ENCODE measurements at regions not wholly inside any gene's neighbourhood (a gene's known extent, or its start where the extent isn't known, plus 50 kb on each side); places are given as distances from the start of the nearest gene placed in this dataset.
"Not testable (repeated sequence)": the region's sequence is repeated elsewhere in the genome, so short reads cannot be mapped to it uniquely, and the experiment has no call there.

GRCh38 chr5:15383469-15383868 lies 116.5 kb upstream of the FBXL7 start:
- no peak for DNase-seq

DNA sequence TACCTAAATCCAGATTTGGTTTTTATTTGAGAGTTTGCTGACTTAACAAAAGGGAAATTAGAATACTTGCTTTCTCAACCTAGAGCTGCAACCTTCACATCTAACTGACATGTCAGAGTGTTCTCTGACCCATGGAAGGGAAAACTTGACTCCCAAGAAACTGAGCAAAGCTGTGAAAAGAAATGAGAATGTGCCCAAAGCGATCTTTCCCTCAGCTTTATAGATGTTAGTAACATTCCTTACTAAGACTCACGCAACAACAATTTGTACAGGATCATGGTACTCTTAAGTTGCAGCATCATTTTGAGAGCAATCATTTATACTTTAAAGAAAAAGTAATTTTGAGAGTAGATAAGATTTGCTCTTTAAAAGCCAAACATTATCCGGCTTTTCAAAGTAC lies 117.0 kb upstream of the FBXL7 start:
- no peak for DNase-seq

GRCh38 chr5:15377573-15378340 lies 122.2 kb upstream of the FBXL7 start:
- DNase-seq, result no peak

DNA sequence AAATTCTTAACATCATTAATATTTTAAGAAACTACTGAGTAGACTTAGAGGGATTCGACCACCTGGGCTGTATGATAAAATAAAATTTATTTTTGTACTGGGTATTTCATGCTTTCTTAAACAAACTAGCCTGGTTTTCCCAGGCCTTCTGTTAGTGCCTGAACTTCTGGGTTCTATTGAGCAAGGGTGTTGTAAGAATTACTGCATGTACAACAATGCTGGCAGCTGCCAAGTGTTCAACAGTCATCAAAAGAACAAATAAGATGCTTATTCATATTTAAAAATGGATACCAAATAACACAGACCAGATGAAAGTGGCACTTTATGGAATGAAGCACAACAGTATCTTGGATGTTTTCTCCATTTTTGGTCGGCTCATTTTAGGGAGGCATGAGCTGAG lies 123.2 kb upstream of the FBXL7 start:
- no peak for DNase-seq

DNA sequence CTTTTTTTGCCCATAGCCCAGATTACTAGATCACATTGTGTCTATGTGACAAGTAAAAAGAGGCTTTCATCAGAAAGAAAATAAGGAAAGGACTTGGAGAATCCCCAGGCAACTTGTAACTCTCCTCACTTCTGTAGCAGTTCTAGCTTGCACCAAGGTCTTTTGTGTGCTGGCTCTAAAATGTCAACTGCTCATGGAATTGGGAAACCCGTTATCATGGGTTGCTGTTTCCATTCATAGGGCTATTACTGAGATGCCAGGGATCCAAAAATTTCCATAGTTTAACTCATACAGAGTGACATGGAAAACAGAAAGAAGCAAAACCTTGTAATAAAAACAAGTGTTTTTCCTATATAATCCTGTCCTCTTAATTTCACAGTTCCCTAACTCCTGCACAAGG lies 123.9 kb upstream of the FBXL7 start:
- DNase-seq, result no peak

DNA sequence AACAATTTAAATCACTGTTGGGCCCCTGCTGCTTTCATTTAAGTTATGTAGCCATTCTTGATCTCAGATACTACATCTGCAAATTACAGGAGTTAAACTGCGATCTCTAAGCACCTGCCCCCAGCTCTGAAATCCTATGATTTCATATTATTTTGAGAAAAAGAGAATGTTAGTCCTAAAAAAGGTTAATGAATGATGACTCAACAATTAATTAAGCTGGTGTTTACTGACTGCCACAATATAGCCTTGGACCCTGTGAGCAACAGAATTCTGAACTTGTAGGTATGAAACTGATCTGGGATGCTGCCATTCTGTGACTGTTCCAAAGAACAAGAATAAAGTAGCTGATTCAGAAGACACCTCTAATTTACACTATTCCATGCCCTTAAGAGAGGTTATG lies 124.4 kb upstream of the FBXL7 start:
- no peak for DNase-seq

- no peak for DNase-seq
Observed at GRCh38 chr5:15374886-15375285, 125.1 kb upstream of the FBXL7 start.

GRCh38 chr5:15373151-15373550 lies 126.8 kb upstream of the FBXL7 start:
- no peak for DNase-seq

DNA sequence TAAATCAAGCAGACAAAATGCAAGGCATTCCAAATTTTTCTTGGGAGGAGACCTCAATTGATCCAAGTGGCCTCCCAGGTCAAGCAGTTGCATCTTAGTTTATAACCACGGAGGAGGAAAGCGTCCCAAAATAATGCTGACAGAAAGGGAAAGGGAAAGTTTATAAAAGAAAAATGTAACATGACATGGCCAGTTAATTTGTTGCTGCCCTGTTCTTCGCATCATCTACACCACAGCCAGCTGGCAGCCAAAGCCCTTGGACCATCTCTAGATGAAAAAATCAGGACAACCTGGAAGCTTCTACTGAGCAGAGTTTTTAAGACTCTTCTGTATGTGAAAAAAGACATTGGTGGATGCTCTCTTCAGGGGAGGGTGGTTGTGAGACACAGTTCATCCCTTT lies 128.8 kb upstream of the FBXL7 start:
- no peak for DNase-seq

GRCh38 chr5:15368835-15369234 lies 131.1 kb upstream of the FBXL7 start:
- no peak for DNase-seq

DNA sequence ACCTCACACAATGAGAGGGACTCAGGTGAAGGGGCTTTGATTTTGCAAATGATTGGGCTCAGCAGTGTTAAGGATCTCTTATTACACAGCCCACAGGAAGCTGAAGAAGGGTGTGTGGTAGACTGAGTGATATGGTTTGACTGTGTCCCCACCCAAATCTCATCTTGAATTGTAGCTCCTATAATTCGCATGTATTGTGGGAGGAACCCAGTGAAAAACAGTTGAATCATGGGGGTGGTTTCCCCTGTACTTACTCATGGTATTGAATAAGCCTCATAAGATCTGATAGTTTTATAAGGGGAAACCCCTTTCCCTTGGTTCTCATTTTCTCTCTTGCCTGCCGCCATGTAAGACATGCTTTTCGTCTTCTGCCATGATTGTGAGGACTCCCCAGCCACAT lies 132.5 kb upstream of the FBXL7 start:
- DNase-seq, result no peak

DNA sequence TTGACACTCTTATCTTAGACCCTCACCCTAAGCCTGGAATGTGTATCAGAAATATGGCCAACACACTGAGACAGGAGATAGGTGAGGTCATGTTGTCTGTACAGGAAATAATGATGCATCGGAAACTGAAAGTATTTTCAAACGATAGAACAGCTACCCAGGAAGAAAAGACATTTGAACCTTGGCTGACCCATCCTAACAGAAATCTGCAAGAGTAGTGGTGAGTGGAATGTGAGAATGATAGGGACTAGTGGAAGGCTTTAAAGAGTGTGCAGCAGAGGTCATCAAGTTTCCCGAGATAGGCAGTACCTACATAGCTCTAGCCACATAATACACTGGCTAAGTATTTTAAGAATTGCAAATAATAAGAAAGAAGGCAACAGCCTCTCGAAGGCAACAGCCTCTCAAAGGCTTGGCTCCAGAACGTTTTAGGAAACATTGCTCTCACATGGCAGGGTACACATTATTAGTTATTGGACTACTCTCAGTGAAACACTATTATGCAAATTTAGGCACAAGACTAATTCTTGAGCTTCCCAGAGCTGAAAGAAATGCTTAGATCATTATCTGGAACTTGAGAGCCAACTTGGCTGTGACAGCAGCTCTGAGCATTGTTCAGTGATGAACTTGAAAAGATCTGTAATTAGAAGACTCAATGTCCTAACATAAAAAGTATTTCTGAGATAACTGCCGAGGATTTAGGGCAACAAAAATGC lies 133.1 kb upstream of the FBXL7 start:
- no peak for DNase-seq

DNA sequence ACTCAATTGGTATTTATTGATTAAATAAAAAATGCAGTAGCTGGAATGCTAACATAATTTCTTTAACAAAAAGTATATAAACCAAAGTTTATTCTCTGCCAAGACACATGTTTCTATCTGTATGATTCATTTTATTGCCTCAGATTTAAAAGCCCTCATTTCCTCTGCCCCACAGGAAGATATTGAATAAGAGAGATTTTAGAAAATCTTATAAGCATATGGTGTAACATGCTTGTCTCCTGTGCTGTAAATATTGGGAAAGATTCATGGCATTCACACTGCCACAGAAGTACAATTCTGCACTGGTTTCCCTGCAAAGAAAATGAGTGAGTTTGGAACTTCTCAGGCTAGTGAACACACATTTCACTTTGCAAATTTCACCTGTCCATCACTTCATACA lies 134.9 kb upstream of the FBXL7 start:
- DNase-seq, result no peak

- DNase-seq, result no peak
Observed at GRCh38 chr5:15363601-15364000, 136.4 kb upstream of the FBXL7 start.

DNA sequence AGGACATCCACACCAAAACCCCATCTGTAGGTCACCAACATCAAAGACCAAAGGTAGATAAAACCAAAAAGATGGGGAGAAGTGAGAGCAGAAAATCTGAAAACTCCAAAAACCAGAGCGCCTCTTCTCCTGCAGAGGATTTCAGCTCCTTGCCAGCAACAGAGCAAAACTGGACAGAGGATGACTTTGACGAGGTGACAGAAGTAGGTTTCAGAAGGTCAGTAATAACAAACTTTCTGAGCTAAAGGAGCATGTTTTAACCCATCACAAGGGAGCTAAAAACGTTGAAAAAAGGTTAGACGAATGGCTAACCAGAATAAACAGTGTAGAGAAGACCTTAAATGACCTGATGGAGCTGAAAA lies 142.9 kb upstream of the FBXL7 start:
- DNase-seq, result not testable (repeated sequence)

- DNase-seq, result not testable (repeated sequence)
Observed at GRCh38 chr5:15356308-15357091, 143.5 kb upstream of the FBXL7 start.

- DNase-seq, result no peak
Observed at GRCh38 chr5:15354021-15354420, 146.0 kb upstream of the FBXL7 start.

- DNase-seq, result no peak
Observed at GRCh38 chr5:15353086-15353645, 146.8 kb upstream of the FBXL7 start.

DNA sequence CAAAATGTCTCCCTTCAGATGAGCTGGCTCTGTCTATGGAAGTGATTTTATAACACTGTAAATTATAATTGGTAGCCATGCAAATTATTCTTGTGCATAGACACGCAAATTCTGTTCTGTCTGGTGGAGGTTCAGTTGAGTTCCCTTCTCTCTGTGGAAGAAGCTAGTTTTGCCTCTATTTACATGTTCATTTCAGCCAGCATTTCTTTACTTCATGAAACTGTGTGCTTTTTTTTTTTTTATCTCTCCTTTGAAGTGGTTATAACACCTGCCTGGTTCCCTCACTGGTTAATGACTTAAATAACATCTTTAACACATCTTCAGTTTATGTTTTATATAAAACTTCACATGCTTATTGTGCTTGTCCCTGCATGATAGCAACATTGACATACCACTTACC lies 149.4 kb upstream of the FBXL7 start:
- no peak for DNase-seq

GRCh38 chr5:15346738-15347137 lies 153.2 kb upstream of the FBXL7 start:
- no peak for DNase-seq

GRCh38 chr5:15344954-15345353 lies 155.0 kb upstream of the FBXL7 start:
- DNase-seq, result no peak

DNA sequence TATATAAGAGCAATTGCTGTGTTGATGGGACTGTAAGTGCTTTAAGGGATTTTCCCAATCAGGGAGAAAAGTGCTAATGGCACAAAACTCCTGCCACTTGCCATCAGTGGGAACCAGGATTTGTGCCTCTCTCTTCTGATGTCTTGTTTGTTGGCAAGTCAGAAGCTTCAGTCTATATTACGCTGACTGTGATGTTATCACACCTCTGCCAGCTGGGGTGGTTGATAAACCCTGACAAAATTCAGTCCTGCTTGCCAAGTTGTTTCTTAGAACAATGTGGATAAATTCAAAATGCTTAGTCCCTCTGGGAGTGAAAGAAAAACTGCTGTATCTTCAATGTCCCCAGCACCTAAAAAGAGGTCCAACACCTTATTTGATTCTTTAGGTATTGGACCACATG lies 161.4 kb upstream of the FBXL7 start:
- DNase-seq, result no peak

- no peak for DNase-seq
Observed at GRCh38 chr5:15334551-15335266, 165.3 kb upstream of the FBXL7 start.

Data from stimulated activated CD4-positive, alpha-beta T cell treated with anti-CD3 and anti-CD28 coated beads, Interleukin-2, amount 100 ng/mL, for 48 hours (primary cell).